ENCODE measurements at regions not wholly inside any gene's neighbourhood (a gene's known extent, or its start where the extent isn't known, plus 50 kb on each side); places are given as distances from the start of the nearest gene placed in this dataset.

- TF ChIP-seq MAZ (IDR thresholded peaks at IDR 0.05; ENCODE audit: borderline replicate concordance, low read depth, low read length), result no peak
- no peak for TF ChIP-seq EHMT2 (IDR thresholded peaks at IDR 0.05; ENCODE audit: low read depth)
- TF ChIP-seq, protein P1, sequence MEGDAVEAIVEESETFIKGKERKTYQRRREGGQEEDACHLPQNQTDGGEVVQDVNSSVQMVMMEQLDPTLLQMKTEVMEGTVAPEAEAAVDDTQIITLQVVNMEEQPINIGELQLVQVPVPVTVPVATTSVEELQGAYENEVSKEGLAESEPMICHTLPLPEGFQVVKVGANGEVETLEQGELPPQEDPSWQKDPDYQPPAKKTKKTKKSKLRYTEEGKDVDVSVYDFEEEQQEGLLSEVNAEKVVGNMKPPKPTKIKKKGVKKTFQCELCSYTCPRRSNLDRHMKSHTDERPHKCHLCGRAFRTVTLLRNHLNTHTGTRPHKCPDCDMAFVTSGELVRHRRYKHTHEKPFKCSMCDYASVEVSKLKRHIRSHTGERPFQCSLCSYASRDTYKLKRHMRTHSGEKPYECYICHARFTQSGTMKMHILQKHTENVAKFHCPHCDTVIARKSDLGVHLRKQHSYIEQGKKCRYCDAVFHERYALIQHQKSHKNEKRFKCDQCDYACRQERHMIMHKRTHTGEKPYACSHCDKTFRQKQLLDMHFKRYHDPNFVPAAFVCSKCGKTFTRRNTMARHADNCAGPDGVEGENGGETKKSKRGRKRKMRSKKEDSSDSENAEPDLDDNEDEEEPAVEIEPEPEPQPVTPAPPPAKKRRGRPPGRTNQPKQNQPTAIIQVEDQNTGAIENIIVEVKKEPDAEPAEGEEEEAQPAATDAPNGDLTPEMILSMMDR (IDR thresholded peaks at IDR 0.05), result no peak
- TF ChIP-seq FOSB (CRISPR knock-in tag; IDR thresholded peaks at IDR 0.05), result no peak
- no peak for TF ChIP-seq RFX5 (IDR thresholded peaks at IDR 0.05)
- no peak for TF ChIP-seq HDAC2 (IDR thresholded peaks at IDR 0.05)
Observed at GRCh38 chr1:238258510-238258909, 367.8 kb upstream of the ZP4 start (continued).

DNA sequence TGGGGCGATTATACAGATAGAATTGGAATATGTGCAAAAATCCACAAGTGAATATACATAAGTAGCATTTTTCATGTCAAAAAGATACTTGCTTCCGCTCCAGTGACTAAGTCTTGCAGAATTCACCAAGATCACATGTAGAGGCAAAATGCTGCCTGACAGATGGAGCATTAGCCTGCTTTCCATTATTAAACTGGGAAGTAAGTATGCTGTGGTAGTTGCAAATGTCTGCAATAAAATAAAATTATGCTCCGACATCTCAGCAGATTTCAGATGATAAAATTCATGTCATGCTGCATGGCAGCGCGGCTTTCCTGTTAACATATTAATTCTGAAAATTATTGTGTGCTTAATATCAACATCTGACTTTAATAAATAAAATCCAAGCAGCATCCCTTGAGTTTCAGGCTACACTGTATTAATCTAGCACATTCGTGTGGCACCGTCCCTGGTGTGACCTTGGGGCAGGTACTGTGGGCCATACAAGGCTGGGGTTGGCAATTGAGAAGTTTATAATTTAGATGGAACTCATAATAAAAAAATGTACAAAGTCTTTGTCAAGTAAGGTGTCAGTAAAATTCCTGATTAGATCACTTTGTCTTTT is 366.4 kb upstream of the ZP4 start:
- no peaks in the 10 kb centered on the region for H3K4me1 ChIP-seq
- no peak overlapping the region for H3K4me2 ChIP-seq
- H3K27ac ChIP-seq, result no peak overlapping the region
- TF ChIP-seq MAFK (IDR thresholded peaks at IDR 0.05; ENCODE audit: partially characterized antibody) (no peak), BHLHE40 (IDR thresholded peaks at IDR 0.05; ENCODE audit: low read depth, low read length) (no peak), ZFP36 (IDR thresholded peaks at IDR 0.05; ENCODE audit: borderline replicate concordance, partially characterized antibody) (no peak), CHD4 (IDR thresholded peaks at IDR 0.05; ENCODE audit: borderline replicate concordance) (no peak), PHF8 (IDR thresholded peaks at IDR 0.05; ENCODE audit: borderline replicate concordance, low read depth) (no peak), POLR2AphosphoS2 (conservative IDR thresholded peaks at IDR 0.05; ENCODE audit: low read length) (no peak), TP53 (CRISPR knock-in tag; IDR thresholded peaks at IDR 0.05) (no peak), NR3C1 (IDR thresholded peaks at IDR 0.05) (no peak), MAX (IDR thresholded peaks at IDR 0.05) (no peak), RFX5 (IDR thresholded peaks at IDR 0.05) (no peak)
- WGBS (ENCODE audit: missing lambda C conversion rate), result 42% methylated on average over 7 of the region's 7 CpGs
- ChIA-PET POLR2A (no interaction called here), CTCF (no interaction called here)
- no peak for FAIRE-seq
- H3K4me3 ChIP-seq, result no peak overlapping the region
- DNase-seq (ENCODE audit: low read depth in 1 of 2, low spot score in 1 of 2), result no peak
- no peaks in the 10 kb centered on the region; the same call in 2 of the 3 replicates for H3K9me3 ChIP-seq
- no peak for ATAC-seq

- no peak for FAIRE-seq
- TF ChIP-seq HDAC2 (IDR thresholded peaks at IDR 0.05) (no peak), RAD21 (conservative IDR thresholded peaks at IDR 0.05 in 1 of 2, IDR thresholded peaks at IDR 0.05 in 1 of 2) (no peak), USF2 (IDR thresholded peaks at IDR 0.05) (no peak), HOXB5 (CRISPR knock-in tag; IDR thresholded peaks at IDR 0.05) (no peak), EHF (CRISPR knock-in tag; IDR thresholded peaks at IDR 0.05) (no peak), NFE2L2 (conservative IDR thresholded peaks at IDR 0.05; ENCODE audit: low read length) (no peak), EP300 (IDR thresholded peaks at IDR 0.05) (no peak), CHD2 (IDR thresholded peaks at IDR 0.05; ENCODE audit: low read length, partially characterized antibody) (no peak), GATA3 (IDR thresholded peaks at IDR 0.05; ENCODE audit: borderline replicate concordance) (no peak), FOSL2 (IDR thresholded peaks at IDR 0.05) (no peak), FOSL2 (CRISPR knock-in tag; IDR thresholded peaks at IDR 0.05) (no peak), ATOH8 (CRISPR knock-in tag; IDR thresholded peaks at IDR 0.05; ENCODE audit: low read depth) (no peak), TFCP2L1 (CRISPR knock-in tag; IDR thresholded peaks at IDR 0.05) (no peak), CBX2 (IDR thresholded peaks at IDR 0.05; ENCODE audit: borderline replicate concordance, low read depth) (no peak), HMGXB4 (CRISPR knock-in tag; IDR thresholded peaks at IDR 0.05; ENCODE audit: borderline replicate concordance) (no peak), RFX5 (IDR thresholded peaks at IDR 0.05) (no peak)
- TF ChIP-seq, protein P2, sequence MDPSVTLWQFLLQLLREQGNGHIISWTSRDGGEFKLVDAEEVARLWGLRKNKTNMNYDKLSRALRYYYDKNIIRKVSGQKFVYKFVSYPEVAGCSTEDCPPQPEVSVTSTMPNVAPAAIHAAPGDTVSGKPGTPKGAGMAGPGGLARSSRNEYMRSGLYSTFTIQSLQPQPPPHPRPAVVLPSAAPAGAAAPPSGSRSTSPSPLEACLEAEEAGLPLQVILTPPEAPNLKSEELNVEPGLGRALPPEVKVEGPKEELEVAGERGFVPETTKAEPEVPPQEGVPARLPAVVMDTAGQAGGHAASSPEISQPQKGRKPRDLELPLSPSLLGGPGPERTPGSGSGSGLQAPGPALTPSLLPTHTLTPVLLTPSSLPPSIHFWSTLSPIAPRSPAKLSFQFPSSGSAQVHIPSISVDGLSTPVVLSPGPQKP (IDR thresholded peaks at IDR 0.05; ENCODE audit: low read depth, low read length), result no peak
- ChIA-PET POLR2A (no interaction called here), CTCF (no interaction called here)
- Histone ChIP-seq H3K4me3 (no peak overlapping the region), H3K4me2 (no peak overlapping the region), H3K4me1 (no peaks in the 10 kb centered on the region), H3K27ac (no peak overlapping the region), H3K9me3 (no peaks in the 10 kb centered on the region; the same call in 2 of the 3 replicates)
- no peak for ATAC-seq
- WGBS (ENCODE audit: missing lambda C conversion rate), result 6% methylated on average over 3 of the region's 3 CpGs
- DNase-seq (ENCODE audit: low read depth in 1 of 2, low spot score in 1 of 2), result no peak
Observed at GRCh38 chr1:238254935-238255334, 364.2 kb upstream of the ZP4 start.
